A549 (cell line): ENCODE measurements at regions not wholly inside any gene's neighbourhood (a gene's known extent, or its start where the extent isn't known, plus 50 kb on each side); places are given as distances from the start of the nearest gene placed in this dataset.

Source experiments
- BHLHE40 ChIP-seq: IDR thresholded peaks from 2 replicates; pipeline ENCODE4 v1.6.1; 2012; ENCODE audit warnings: low read depth, low read length, inconsistent platforms
- CHD4 ChIP-seq: fragments of 200-600 bp; sonication (generic); IDR thresholded peaks from 2 replicates; pipeline ENCODE4 v1.6.1; 2016; ENCODE audit warnings: antibody characterized with exemption, mild to moderate bottlenecking, borderline replicate concordance
- EP300 ChIP-seq, 2 experiments: fragments of >200 bp; sonication (Bioruptor Twin); formaldehyde crosslinking; IDR thresholded peaks; 2 replicates in 1 of 2; 3 replicates in 1 of 2; pipeline ENCODE4 v1.6.1; 2016 to 2017
- SMC3 ChIP-seq: fragments of >200 bp; sonication (Bioruptor Twin); formaldehyde crosslinking; IDR thresholded peaks from 3 replicates; pipeline ENCODE4 v1.6.1; 2018; ENCODE audit warnings: inconsistent platforms
- TF ChIP-seq, protein P1 (sequence below): fragments of >200 bp; sonication (Bioruptor Twin); formaldehyde crosslinking; IDR thresholded peaks from 3 replicates; pipeline ENCODE4 v1.5.1; 2016

DNA sequence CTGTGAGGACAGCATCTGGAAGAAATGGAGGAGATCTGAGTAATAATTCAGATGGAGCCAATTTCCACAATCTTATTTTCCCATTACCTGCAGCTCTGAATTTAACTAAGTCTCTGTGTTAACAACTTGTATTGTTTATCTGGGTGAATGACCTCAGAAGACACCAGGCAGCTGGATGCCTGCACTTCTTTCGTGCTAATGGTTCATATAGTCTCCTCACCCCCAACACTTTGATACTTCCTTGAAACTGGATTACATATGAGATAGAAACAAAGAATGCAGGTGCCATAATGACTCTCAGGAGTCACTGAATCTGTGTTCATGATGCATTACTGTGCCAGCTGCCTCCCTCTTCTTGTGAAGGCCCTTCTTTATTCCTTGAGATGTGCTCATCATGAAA is 125.6 kb upstream of the VPREB1 start:
- TF ChIP-seq EP300 (IDR thresholded peaks at IDR 0.05): no peak
- no peak for TF ChIP-seq CHD4
- no peak for TF ChIP-seq BHLHE40
- no peak for TF ChIP-seq SMC3
- TF ChIP-seq, protein P1, sequence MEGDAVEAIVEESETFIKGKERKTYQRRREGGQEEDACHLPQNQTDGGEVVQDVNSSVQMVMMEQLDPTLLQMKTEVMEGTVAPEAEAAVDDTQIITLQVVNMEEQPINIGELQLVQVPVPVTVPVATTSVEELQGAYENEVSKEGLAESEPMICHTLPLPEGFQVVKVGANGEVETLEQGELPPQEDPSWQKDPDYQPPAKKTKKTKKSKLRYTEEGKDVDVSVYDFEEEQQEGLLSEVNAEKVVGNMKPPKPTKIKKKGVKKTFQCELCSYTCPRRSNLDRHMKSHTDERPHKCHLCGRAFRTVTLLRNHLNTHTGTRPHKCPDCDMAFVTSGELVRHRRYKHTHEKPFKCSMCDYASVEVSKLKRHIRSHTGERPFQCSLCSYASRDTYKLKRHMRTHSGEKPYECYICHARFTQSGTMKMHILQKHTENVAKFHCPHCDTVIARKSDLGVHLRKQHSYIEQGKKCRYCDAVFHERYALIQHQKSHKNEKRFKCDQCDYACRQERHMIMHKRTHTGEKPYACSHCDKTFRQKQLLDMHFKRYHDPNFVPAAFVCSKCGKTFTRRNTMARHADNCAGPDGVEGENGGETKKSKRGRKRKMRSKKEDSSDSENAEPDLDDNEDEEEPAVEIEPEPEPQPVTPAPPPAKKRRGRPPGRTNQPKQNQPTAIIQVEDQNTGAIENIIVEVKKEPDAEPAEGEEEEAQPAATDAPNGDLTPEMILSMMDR: no peak
